IPS-18a (cell line): ENCODE measurements at regions not wholly inside any gene's neighbourhood (a gene's known extent, or its start where the extent isn't known, plus 50 kb on each side); places are given as distances from the start of the nearest gene placed in this dataset.

ENCODE experiments used
- H3K27ac ChIP-seq: one replicate; pipeline ENCODE4 v1.5.1; 2013; ENCODE audit warnings: low read length
- H3K27me3 ChIP-seq: one replicate; pipeline ENCODE4 v1.6.1; 2013; ENCODE audit warnings: mild to moderate bottlenecking, low read length; ENCODE audit not compliant: control insufficient read depth, insufficient read depth
- H3K36me3 ChIP-seq: one replicate; pipeline ENCODE4 v1.6.1; 2013; ENCODE audit warnings: low read depth, low read length; ENCODE audit not compliant: control insufficient read depth
- H3K4me1 ChIP-seq: one replicate; pipeline ENCODE4 v1.6.1; 2013; ENCODE audit warnings: low read depth, low read length; ENCODE audit not compliant: control insufficient read depth
- H3K4me3 ChIP-seq: one replicate; pipeline ENCODE4 v1.5.1; 2013; ENCODE audit warnings: low read length
- H3K9ac ChIP-seq: one replicate; pipeline ENCODE4 v1.6.1; 2013; ENCODE audit warnings: mild to moderate bottlenecking, low read length, moderate library complexity
- H3K9me3 ChIP-seq: one replicate; pipeline ENCODE4 v1.6.1; 2013; ENCODE audit warnings: low read depth, low read length; ENCODE audit not compliant: control insufficient read depth

DNA sequence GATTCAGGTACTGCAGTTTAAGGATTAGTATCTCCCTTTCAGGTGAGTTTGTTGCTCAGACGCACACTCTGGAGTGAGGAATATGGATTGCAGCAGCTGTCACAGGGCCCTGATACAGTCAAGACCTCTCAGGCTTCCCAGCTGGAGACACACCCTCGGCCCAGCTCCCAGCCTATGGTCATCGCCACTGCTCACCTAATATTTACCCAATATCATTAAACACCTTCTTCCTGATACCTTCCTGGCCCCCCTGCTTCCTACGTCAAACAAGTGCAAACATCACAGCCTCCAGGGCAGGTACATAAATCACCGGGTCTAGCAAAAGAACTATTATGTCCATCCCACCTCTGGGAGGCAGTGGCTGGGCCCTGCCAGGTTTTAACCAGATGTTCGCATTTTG lies 213.3 kb downstream of the MN1 start:
- no peaks in the 10 kb centered on the region for H3K36me3 ChIP-seq
- H3K9ac ChIP-seq = no peak overlapping the region
- no peaks in the 10 kb centered on the region for H3K9me3 ChIP-seq
- H3K27ac ChIP-seq = no peak overlapping the region
- H3K27me3 ChIP-seq = no peaks in the 10 kb centered on the region
- no peaks in the 10 kb centered on the region for H3K4me1 ChIP-seq
- no peak overlapping the region for H3K4me3 ChIP-seq

DNA sequence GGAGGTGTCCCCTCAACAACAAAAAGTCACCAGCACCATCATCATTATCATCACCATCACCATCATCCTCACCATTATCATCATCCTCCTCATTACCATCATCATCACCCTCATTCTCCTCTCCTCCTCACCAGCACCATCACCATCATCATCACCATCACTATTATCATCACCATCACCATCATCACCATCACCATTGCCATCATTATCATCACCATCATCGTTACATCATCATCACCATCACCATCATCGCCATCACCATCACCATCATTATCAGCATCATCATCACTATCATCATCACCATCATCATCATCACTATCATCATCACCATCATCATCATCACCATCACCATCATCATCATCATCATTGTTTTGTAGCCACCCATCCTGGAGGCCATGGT lies 212.6 kb downstream of the MN1 start:
- H3K27ac ChIP-seq = no peak overlapping the region
- H3K36me3 ChIP-seq = no peaks in the 10 kb centered on the region
- H3K4me3 ChIP-seq = no peak overlapping the region
- H3K9ac ChIP-seq = no peak overlapping the region
- H3K27me3 ChIP-seq = no peaks in the 10 kb centered on the region
- no peaks in the 10 kb centered on the region for H3K4me1 ChIP-seq
- no peaks in the 10 kb centered on the region for H3K9me3 ChIP-seq

- H3K27ac ChIP-seq = no peak overlapping the region
- no peaks in the 10 kb centered on the region for H3K9me3 ChIP-seq
- H3K4me3 ChIP-seq = no peak overlapping the region
- no peak overlapping the region for H3K9ac ChIP-seq
- H3K4me1 ChIP-seq = no peaks in the 10 kb centered on the region
- no peaks in the 10 kb centered on the region for H3K27me3 ChIP-seq
- no peaks in the 10 kb centered on the region for H3K36me3 ChIP-seq
These were observed 210.5 kb downstream of the MN1 start for GRCh38 chr22:27591060-27591459.

GRCh38 chr22:27593378-27593777 lies 208.2 kb downstream of the MN1 start:
- no peak overlapping the region for H3K27ac ChIP-seq
- H3K27me3 ChIP-seq = no peaks in the 10 kb centered on the region
- no peaks in the 10 kb centered on the region for H3K9me3 ChIP-seq
- no peak overlapping the region for H3K4me3 ChIP-seq
- H3K36me3 ChIP-seq = no peaks in the 10 kb centered on the region
- no peak overlapping the region for H3K9ac ChIP-seq
- H3K4me1 ChIP-seq = no peaks in the 10 kb centered on the region

DNA sequence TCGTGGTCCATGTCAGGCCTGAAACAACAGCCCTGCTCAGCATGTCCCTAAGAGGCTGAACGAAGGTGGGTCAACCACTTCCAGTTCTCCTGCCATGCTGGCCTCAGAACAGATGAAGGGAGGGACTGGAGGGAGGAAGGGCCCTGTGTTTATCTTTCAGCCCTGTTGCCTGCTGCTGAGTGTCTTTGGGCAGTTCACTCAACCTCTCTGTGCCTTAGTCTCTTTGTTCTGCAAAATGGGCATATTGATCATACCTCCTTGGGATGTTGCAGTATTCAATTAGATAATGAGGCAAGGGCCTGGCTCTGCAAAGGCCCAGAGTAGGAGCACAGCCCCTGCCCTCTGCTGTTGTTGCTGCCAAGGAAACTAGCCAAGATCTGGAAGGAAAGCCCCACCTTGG lies 207.5 kb downstream of the MN1 start:
- Histone ChIP-seq H3K9ac (no peak overlapping the region), H3K4me3 (no peak overlapping the region), H3K4me1 (no peaks in the 10 kb centered on the region), H3K27me3 (no peaks in the 10 kb centered on the region), H3K9me3 (no peaks in the 10 kb centered on the region), H3K36me3 (no peaks in the 10 kb centered on the region), H3K27ac (no peak overlapping the region)

GRCh38 chr22:27594474-27595134 lies 207.0 kb downstream of the MN1 start:
- no peak overlapping the region for H3K9ac ChIP-seq
- H3K27me3 ChIP-seq = no peaks in the 10 kb centered on the region
- no peak overlapping the region for H3K4me3 ChIP-seq
- no peak overlapping the region for H3K27ac ChIP-seq
- H3K36me3 ChIP-seq = no peaks in the 10 kb centered on the region
- H3K9me3 ChIP-seq = no peaks in the 10 kb centered on the region
- no peaks in the 10 kb centered on the region for H3K4me1 ChIP-seq

- H3K27ac ChIP-seq = no peak overlapping the region
- H3K9me3 ChIP-seq = no peaks in the 10 kb centered on the region
- H3K27me3 ChIP-seq = no peaks in the 10 kb centered on the region
- no peaks in the 10 kb centered on the region for H3K4me1 ChIP-seq
- no peak overlapping the region for H3K4me3 ChIP-seq
- no peaks in the 10 kb centered on the region for H3K36me3 ChIP-seq
- no peak overlapping the region for H3K9ac ChIP-seq
These were observed 205.3 kb downstream of the MN1 start for GRCh38 chr22:27596133-27596870.

DNA sequence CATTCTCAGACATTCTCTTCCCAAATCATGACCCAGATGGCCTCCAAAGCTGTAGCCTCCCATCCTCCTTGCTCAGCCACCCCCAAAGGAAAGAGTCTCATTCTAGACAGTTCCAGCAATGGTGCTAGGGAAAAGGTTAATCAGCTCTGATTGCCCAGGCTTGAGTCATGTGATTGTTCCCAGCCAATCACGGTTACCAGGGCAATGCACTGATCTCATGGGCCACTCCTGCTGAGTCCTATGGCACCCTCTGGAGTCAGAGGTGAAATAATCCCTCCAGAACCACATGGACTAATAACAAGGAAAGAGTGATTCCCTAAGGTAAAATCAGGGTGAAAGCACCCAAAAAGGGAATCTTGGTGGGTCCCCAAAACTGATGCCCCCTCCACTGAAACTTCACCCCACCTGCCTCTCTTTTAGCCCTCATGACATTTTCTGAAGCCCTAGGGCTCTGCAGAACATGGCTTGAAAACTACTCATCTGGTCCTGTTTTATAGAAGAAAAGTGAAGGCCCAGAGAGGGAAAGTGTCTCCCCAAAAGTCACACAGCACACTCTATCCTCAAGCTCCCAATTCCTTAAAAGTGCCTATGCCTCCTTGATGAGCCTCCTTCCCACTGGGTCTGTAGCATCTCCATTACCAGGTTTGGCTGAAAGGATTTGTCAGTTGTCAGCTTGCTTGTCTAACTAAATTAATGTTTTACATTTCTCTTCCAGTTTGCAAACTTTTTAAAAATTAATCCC lies 203.7 kb downstream of the MN1 start:
- no peak overlapping the region for H3K27ac ChIP-seq
- H3K9ac ChIP-seq = no peak overlapping the region
- H3K4me1 ChIP-seq = no peaks in the 10 kb centered on the region
- H3K9me3 ChIP-seq = no peaks in the 10 kb centered on the region
- no peak overlapping the region for H3K4me3 ChIP-seq
- no peaks in the 10 kb centered on the region for H3K27me3 ChIP-seq
- H3K36me3 ChIP-seq = no peaks in the 10 kb centered on the region

DNA sequence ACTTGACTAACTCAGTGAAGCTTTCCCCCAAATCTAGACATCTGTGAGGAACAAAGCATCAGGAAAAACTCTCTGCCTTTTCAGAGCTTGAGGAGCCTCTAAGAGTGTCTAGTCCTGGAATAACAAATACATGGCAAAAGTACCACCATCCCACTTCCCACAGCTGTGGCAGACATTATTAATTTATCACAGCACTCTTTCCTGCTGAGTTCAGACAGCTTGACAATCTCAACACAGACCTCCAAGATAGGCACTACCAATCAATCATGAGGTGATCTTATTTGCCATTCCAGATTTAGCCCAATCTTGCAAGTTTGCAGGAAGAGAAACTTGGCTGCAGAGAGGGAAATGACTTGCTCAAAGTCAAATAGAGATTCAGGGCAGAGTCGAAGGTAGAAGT lies 202.8 kb downstream of the MN1 start:
- H3K27ac ChIP-seq = no peak overlapping the region
- no peak overlapping the region for H3K9ac ChIP-seq
- H3K27me3 ChIP-seq = no peaks in the 10 kb centered on the region

DNA sequence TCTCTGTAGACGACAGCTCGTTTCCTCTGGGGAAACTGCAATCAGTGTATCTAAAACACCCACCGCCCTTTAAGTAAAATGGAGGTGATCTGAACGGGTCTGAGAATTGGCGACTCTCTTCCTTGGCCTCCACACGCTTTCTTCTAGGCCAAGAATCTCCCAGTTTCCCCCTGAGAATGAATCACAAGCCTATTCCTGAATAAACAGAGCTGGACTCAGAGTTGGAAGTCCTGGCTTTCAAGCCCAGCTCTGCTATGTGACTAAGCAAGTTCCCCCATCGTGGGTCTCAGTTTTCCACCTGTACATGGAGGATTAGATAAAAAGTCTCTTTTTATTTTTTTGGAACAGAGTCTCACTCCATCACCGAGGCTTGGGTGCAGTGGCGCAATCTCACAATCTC lies 200.4 kb downstream of the MN1 start:
- H3K27me3 ChIP-seq = no peaks in the 10 kb centered on the region
- no peaks in the 10 kb centered on the region for H3K9me3 ChIP-seq
- no peak overlapping the region for H3K27ac ChIP-seq
- H3K4me3 ChIP-seq = no peak overlapping the region
- no peaks in the 10 kb centered on the region for H3K4me1 ChIP-seq
- no peak overlapping the region for H3K9ac ChIP-seq
- H3K36me3 ChIP-seq = no peaks in the 10 kb centered on the region

More for the DNA sequence above, 202.8 kb downstream of the MN1 start:
- Histone ChIP-seq H3K9me3 (no peaks in the 10 kb centered on the region), H3K36me3 (no peaks in the 10 kb centered on the region), H3K4me3 (no peak overlapping the region), H3K4me1 (no peaks in the 10 kb centered on the region)

GRCh38 chr22:27602390-27602789 lies 199.2 kb downstream of the MN1 start:
- H3K4me1 ChIP-seq = no peaks in the 10 kb centered on the region
- H3K9me3 ChIP-seq = no peaks in the 10 kb centered on the region
- no peaks in the 10 kb centered on the region for H3K36me3 ChIP-seq
- H3K4me3 ChIP-seq = no peak overlapping the region
- no peak overlapping the region for H3K27ac ChIP-seq
- no peak overlapping the region for H3K9ac ChIP-seq
- H3K27me3 ChIP-seq = no peaks in the 10 kb centered on the region
